ENCODE measurements at regions not wholly inside any gene's neighbourhood (a gene's known extent, or its start where the extent isn't known, plus 50 kb on each side); places are given as distances from the start of the nearest gene placed in this dataset.

DNA sequence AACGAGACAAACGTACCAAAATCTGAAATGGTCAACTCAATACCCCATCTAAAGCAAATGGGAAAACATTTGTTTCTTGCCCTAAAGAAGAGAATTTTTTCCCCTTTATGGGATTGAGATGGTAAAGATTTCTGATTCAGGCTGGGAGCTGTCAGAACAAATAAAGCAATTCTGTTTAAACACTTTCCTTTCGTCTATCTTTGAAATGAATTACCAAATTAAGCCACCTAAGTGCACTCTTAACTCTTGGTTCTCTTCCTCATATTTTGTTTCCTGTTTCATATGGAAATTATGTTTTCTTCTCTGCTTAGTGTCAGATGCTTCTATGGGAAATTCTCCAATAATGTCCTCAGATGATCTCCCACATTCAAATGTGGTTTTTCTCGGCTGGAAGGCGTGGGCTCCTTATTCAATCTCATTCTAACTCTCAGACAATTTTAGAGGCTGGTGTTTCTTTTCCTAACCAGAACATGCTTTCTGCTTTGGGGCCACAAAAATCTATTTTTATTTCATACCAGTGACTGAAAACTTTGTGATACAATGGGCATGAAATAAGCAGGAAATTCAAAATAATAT, 50.3 kb upstream of the HPF1 start:
- no peak for DNase-seq

Data from fibroblast of skin of abdomen (primary cell).